SKM-1 treated with dmso at 0.1 percent for 144 hours (cell line): ENCODE measurements at regions not wholly inside any gene's neighbourhood (a gene's known extent, or its start where the extent isn't known, plus 50 kb on each side); places are given as distances from the start of the nearest gene placed in this dataset.

Experiments used
- DNase-seq: peaks from one replicate; lab custom pipeline; 2025; ENCODE audit not compliant: unreplicated experiment; lab: John Stamatoyannopoulos, UW

GRCh38 chr18:24731981-24732380 is 271.5 kb downstream of the HRH4 start:
- DNase-seq = no peak

GRCh38 chr18:24734058-24734457 is 273.6 kb downstream of the HRH4 start:
- DNase-seq = no peak

GRCh38 chr18:24735624-24736231 is 275.3 kb downstream of the HRH4 start:
- DNase-seq = no peak

- DNase-seq = no peak
Observed at GRCh38 chr18:24736662-24737330, 276.4 kb downstream of the HRH4 start.

GRCh38 chr18:24740829-24741228 is 280.4 kb downstream of the HRH4 start:
- DNase-seq = no peak

- no peak for DNase-seq
Observed at GRCh38 chr18:24741321-24741720, 280.9 kb downstream of the HRH4 start.

- DNase-seq = no peak
Observed at GRCh38 chr18:24741965-24742724, 281.7 kb downstream of the HRH4 start.

GRCh38 chr18:24754583-24755253 is 294.3 kb downstream of the HRH4 start:
- no peak for DNase-seq

- DNase-seq = no peak
Observed at GRCh38 chr18:24756385-24756784, 295.9 kb downstream of the HRH4 start.

- no peak for DNase-seq
Observed at GRCh38 chr18:24757134-24757533, 296.7 kb downstream of the HRH4 start.

GRCh38 chr18:24761765-24762164 is 301.3 kb downstream of the HRH4 start:
- no peak for DNase-seq

- DNase-seq = no peak
Observed at GRCh38 chr18:24762511-24762910, 302.1 kb downstream of the HRH4 start.

- no peak for DNase-seq
Observed at GRCh38 chr18:24763765-24764513, 303.5 kb downstream of the HRH4 start.

- no peak for DNase-seq
Observed at GRCh38 chr18:24764766-24765165, 304.3 kb downstream of the HRH4 start.

- no peak for DNase-seq
Observed at GRCh38 chr18:24766376-24766775, 305.9 kb downstream of the HRH4 start.

- DNase-seq = no peak
Observed at GRCh38 chr18:24770311-24771024, 310.0 kb downstream of the HRH4 start.

- DNase-seq = no peak
Observed at GRCh38 chr18:24771300-24771699, 310.9 kb downstream of the HRH4 start.

- DNase-seq = no peak
Observed at GRCh38 chr18:24773101-24773500, 312.7 kb downstream of the HRH4 start.

GRCh38 chr18:24776019-24776418 is 315.6 kb downstream of the HRH4 start:
- DNase-seq = no peak

- DNase-seq = no peak
Observed at GRCh38 chr18:24778810-24779418, 318.5 kb downstream of the HRH4 start.
